Neural cell (in vitro differentiated cells): ENCODE measurements at regions not wholly inside any gene's neighbourhood (a gene's known extent, or its start where the extent isn't known, plus 50 kb on each side); places are given as distances from the start of the nearest gene placed in this dataset.

Experiments used
- H2AFZ ChIP-seq: fragments of 200-600, 300-800 bp; sonication (generic), shearing (Covaris generic); 2 replicates; pipeline ENCODE4 v1.6.0; 2014; ENCODE audit warnings: low read depth, mild to moderate bottlenecking, antibody characterized with exemption, low read length, moderate library complexity
- H3F3A ChIP-seq: fragments of 200-600 bp; shearing (Covaris generic); 2 replicates; pipeline ENCODE4 v1.6.1; 2016; ENCODE audit warnings: mild to moderate bottlenecking, moderate library complexity, mixed read lengths, antibody characterized with exemption, low read length; ENCODE audit not compliant: insufficient read depth, poor library complexity, severe bottlenecking
- H3K27ac ChIP-seq: fragments of 200-600, 300-800 bp; sonication (generic), shearing (Covaris generic); 2 replicates; pipeline ENCODE4 v1.5.1; 2014; ENCODE audit warnings: mild to moderate bottlenecking, low read length, moderate library complexity
- H3K27me3 ChIP-seq: fragments of 300-800, 200-600 bp; sonication (generic), shearing (Covaris generic); 2 replicates; pipeline ENCODE4 v1.6.0; 2014; ENCODE audit warnings: mild to moderate bottlenecking, low read depth, low read length, moderate library complexity; ENCODE audit not compliant: insufficient read depth
- H3K36me3 ChIP-seq: fragments of 300-800, 200-600 bp; sonication (generic), shearing (Covaris generic); 2 replicates; pipeline ENCODE4 v1.5.1; 2014; ENCODE audit warnings: mild to moderate bottlenecking, antibody characterized with exemption, low read length, moderate library complexity; ENCODE audit not compliant: insufficient read depth
- H3K4me2 ChIP-seq: fragments of 300-800, 200-600 bp; sonication (generic), shearing (Covaris generic); 2 replicates; pipeline ENCODE4 v1.6.0; 2014; ENCODE audit warnings: mild to moderate bottlenecking, low read length
- H3K4me3 ChIP-seq: fragments of 300-800, 200-600 bp; sonication (generic), shearing (Covaris generic); 2 replicates; pipeline ENCODE4 v1.5.1; 2014; ENCODE audit warnings: mild to moderate bottlenecking, low read length, moderate library complexity
- H3K79me2 ChIP-seq: fragments of 200-600 bp; shearing (Covaris generic); replicated peaks from 2 replicates; pipeline ENCODE4 v1.6.0; 2014; ENCODE audit warnings: mild to moderate bottlenecking, low read length, moderate library complexity; ENCODE audit not compliant: insufficient read depth
- H3K9ac ChIP-seq: fragments of 300-800, 200-600 bp; sonication (generic), shearing (Covaris generic); 2 replicates; pipeline ENCODE4 v1.6.1; 2016; ENCODE audit warnings: mild to moderate bottlenecking, low read length, mixed read lengths
- H3K9me2 ChIP-seq: fragments of 200-600 bp; shearing (Covaris generic); 2 replicates; pipeline ENCODE4 v1.6.1; 2016; ENCODE audit warnings: mild to moderate bottlenecking, low read length, mixed read lengths; ENCODE audit not compliant: insufficient read depth
- H3K9me3 ChIP-seq: fragments of 200-600, 300-800 bp; sonication (generic), shearing (Covaris generic); 2 replicates; pipeline ENCODE4 v1.6.1; 2016; ENCODE audit warnings: mild to moderate bottlenecking, mixed run types, low read length, moderate library complexity, mixed read lengths
- H4K20me1 ChIP-seq: fragments of 200-600 bp; shearing (Covaris generic); 2 replicates; pipeline ENCODE4 v1.6.1; 2016; ENCODE audit warnings: mild to moderate bottlenecking, mixed run types; ENCODE audit not compliant: insufficient read depth
- EP300 ChIP-seq: fragments of 450-650 bp; conservative IDR thresholded peaks from 2 replicates; pipeline ENCODE4 v1.6.1; 2014; ENCODE audit warnings: antibody characterized with exemption, mild to moderate bottlenecking, moderate library complexity; ENCODE audit not compliant: poor library complexity, severe bottlenecking
- EZH2 ChIP-seq: fragments of 200-600, 300-800 bp; shearing (Covaris generic), sonication (generic); IDR thresholded peaks from 2 replicates; pipeline ENCODE4 v1.6.1; 2014; ENCODE audit warnings: antibody characterized with exemption, low read length, borderline replicate concordance, mild to moderate bottlenecking; ENCODE audit not compliant: insufficient read depth, poor library complexity, severe bottlenecking
- MXI1 ChIP-seq: fragments of 450-650 bp; conservative IDR thresholded peaks from 2 replicates; pipeline ENCODE4 v1.6.1; 2014; ENCODE audit warnings: antibody characterized with exemption, mild to moderate bottlenecking; ENCODE audit not compliant: poor library complexity, severe bottlenecking
- POLR2AphosphoS5 ChIP-seq: IDR thresholded peaks from 2 replicates; pipeline ENCODE4 v1.6.1; 2012
- RAD21 ChIP-seq: fragments of 450-650 bp; conservative IDR thresholded peaks from 2 replicates; pipeline ENCODE4 v1.6.1; 2014; ENCODE audit warnings: antibody characterized with exemption, mild to moderate bottlenecking, moderate library complexity
- REST ChIP-seq: IDR thresholded peaks from 2 replicates; pipeline ENCODE4 v1.6.1; 2012; ENCODE audit warnings: borderline replicate concordance
- SMC3 ChIP-seq: fragments of 450-650 bp; conservative IDR thresholded peaks from 2 replicates; pipeline ENCODE4 v1.6.1; 2014; ENCODE audit warnings: antibody characterized with exemption, mild to moderate bottlenecking, moderate library complexity; ENCODE audit not compliant: poor library complexity
- TAF1 ChIP-seq: IDR thresholded peaks from 2 replicates; pipeline ENCODE4 v1.6.1; 2012; ENCODE audit warnings: low read depth
- TF ChIP-seq, protein P1 (sequence below): fragments of 450-650 bp; IDR thresholded peaks from 2 replicates; pipeline ENCODE4 v1.5.1; 2014; ENCODE audit warnings: antibody characterized with exemption, mild to moderate bottlenecking, moderate library complexity; ENCODE audit not compliant: poor library complexity, severe bottlenecking

- Histone ChIP-seq H3K9ac (no peak overlapping the region), H3K4me3 (no peak overlapping the region)
These were observed 439.0 kb upstream of the CDH4 start for GRCh38 chr20:60813066-60813465.

DNA sequence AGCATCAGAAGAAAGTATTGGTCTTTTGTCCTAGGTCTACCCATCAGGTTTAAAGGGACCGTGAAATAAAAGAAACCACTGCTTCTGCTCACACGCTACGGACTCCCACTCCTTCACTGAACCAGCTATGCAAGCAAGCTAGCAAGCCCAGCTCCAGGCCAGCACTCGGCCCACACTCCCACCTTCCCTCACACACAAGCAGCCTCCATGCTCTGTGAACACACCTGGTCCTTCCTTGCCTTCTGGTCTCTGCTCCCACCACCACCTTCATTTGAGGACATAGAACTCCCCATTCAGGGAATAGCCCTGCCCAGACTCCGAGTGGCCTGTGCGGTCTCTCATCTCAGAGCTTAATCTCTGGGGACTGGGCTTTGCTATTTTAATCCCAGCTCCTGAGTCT, 436.4 kb upstream of the CDH4 start:
- H3K79me2 ChIP-seq = no peaks in the 10 kb centered on the region
- no peak overlapping the region for H2AFZ ChIP-seq
- no peaks in the 10 kb centered on the region for H3K27me3 ChIP-seq
- no peak overlapping the region for H3K27ac ChIP-seq
- H4K20me1 ChIP-seq = no peaks in the 10 kb centered on the region
- H3K9ac ChIP-seq = no peak overlapping the region
- no peaks in the 10 kb centered on the region for H3K9me2 ChIP-seq
- no peaks in the 10 kb centered on the region for H3K9me3 ChIP-seq
- TF ChIP-seq TAF1 = no peak
- TF ChIP-seq, protein P1, sequence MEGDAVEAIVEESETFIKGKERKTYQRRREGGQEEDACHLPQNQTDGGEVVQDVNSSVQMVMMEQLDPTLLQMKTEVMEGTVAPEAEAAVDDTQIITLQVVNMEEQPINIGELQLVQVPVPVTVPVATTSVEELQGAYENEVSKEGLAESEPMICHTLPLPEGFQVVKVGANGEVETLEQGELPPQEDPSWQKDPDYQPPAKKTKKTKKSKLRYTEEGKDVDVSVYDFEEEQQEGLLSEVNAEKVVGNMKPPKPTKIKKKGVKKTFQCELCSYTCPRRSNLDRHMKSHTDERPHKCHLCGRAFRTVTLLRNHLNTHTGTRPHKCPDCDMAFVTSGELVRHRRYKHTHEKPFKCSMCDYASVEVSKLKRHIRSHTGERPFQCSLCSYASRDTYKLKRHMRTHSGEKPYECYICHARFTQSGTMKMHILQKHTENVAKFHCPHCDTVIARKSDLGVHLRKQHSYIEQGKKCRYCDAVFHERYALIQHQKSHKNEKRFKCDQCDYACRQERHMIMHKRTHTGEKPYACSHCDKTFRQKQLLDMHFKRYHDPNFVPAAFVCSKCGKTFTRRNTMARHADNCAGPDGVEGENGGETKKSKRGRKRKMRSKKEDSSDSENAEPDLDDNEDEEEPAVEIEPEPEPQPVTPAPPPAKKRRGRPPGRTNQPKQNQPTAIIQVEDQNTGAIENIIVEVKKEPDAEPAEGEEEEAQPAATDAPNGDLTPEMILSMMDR = no peak
- TF ChIP-seq POLR2AphosphoS5 = no peak
- no peak for TF ChIP-seq EZH2
- TF ChIP-seq REST = no peak
- TF ChIP-seq RAD21 = no peak
- no peak for TF ChIP-seq EP300
- no peak for TF ChIP-seq MXI1
- no peak for TF ChIP-seq SMC3
- no peak overlapping the region for H3K4me3 ChIP-seq
- no peak overlapping the region for H3K4me2 ChIP-seq
- H3K36me3 ChIP-seq = no peaks in the 10 kb centered on the region
- no peaks in the 10 kb centered on the region for H3F3A ChIP-seq

More at GRCh38 chr20:60813066-60813465, 439.0 kb upstream of the CDH4 start:
- Histone ChIP-seq H4K20me1 (no peaks in the 10 kb centered on the region), H3K36me3 (no peaks in the 10 kb centered on the region), H3K9me2 (no peaks in the 10 kb centered on the region), H3K4me2 (no peak overlapping the region), H3K9me3 (no peaks in the 10 kb centered on the region), H3K79me2 (no peaks in the 10 kb centered on the region), H3K27ac (no peak overlapping the region), H2AFZ (no peak overlapping the region), H3K27me3 (no peaks in the 10 kb centered on the region), H3F3A (no peaks in the 10 kb centered on the region)
- no peak for TF ChIP-seq EZH2
- TF ChIP-seq SMC3 = no peak
- TF ChIP-seq TAF1 = no peak
- TF ChIP-seq REST = no peak
- no peak for TF ChIP-seq EP300
- no peak for TF ChIP-seq RAD21
- TF ChIP-seq, protein P1 = no peak
- TF ChIP-seq POLR2AphosphoS5 = no peak
- no peak for TF ChIP-seq MXI1
